ENCODE measurements at regions not wholly inside any gene's neighbourhood (a gene's known extent, or its start where the extent isn't known, plus 50 kb on each side); places are given as distances from the start of the nearest gene placed in this dataset.
"Not testable (repeated sequence)": the region's sequence is repeated elsewhere in the genome, so short reads cannot be mapped to it uniquely, and the experiment has no call there.

GRCh38 chr3:3407707-3408106 is 228.2 kb upstream of the CRBN start:
- DNase-seq: not testable (repeated sequence)

- no peak for DNase-seq
Observed at GRCh38 chr3:3405131-3405530, 225.6 kb upstream of the CRBN start.

DNA sequence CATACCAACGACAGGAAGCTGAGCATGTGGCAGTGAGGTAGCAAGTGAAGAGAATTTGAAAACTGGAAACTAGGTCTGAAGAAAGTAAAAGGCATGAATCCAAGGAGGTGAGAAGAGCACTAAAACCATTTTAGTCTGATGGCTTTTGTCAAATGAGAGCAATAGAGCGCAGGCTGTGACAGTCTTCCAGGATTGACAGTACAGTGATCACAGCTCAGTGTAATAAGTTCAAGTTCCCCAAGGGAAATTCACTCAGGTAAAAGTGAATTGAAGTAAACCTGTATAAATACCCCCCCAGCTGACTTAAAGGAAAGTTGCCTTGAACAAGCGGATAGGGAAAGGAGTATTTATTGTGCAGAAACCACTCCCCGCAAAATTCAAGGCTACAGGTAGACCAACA is 224.2 kb upstream of the CRBN start:
- DNase-seq: no peak

GRCh38 chr3:3392946-3393345 is 213.5 kb upstream of the CRBN start:
- DNase-seq: no peak

GRCh38 chr3:3383461-3383860 is 204.0 kb upstream of the CRBN start:
- DNase-seq: no peak

- DNase-seq: no peak
Observed at GRCh38 chr3:3372210-3372777, 192.8 kb upstream of the CRBN start.

- no peak for DNase-seq
Observed at GRCh38 chr3:3368306-3368705, 188.8 kb upstream of the CRBN start.

- DNase-seq: no peak
Observed at GRCh38 chr3:3366386-3366785, 186.9 kb upstream of the CRBN start.

DNA sequence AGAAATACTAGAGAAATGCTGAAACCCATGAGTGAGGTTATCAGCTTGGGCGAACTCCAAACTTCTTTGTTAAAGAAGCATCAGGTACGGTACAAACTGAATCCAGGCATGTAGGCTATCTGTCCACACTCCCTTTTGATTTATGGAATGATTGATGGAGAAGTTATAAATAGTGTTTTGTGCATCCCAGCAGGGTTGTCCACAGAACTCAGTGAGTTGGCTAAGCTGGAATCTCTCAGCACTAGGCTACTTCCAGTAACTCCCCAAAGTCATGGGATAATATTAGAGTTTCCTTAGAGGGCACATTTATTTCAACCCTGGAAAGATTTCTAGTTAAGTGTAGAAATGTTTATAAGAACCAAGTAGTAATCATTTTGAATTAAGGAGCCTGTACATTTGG is 186.2 kb upstream of the CRBN start:
- no peak for DNase-seq

DNA sequence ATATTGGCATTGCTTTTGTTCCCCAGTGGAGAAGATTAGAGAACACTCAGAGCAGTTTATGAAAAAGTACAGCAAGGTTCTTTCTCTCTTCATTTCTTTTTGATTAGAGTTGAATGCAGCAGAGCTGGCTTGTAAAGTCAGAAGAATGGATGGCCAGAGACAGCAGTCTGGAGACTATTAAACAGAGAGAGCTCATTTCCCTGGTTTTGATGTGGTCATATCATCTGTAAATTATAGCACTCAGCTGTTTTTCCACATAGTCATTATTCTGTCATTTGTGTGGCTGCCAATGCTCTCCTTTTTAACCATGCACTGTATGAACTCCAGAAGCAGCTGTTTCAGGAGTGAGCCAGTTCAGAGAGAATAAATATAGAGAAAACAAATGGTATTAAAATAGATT is 177.4 kb upstream of the CRBN start:
- no peak for DNase-seq

DNA sequence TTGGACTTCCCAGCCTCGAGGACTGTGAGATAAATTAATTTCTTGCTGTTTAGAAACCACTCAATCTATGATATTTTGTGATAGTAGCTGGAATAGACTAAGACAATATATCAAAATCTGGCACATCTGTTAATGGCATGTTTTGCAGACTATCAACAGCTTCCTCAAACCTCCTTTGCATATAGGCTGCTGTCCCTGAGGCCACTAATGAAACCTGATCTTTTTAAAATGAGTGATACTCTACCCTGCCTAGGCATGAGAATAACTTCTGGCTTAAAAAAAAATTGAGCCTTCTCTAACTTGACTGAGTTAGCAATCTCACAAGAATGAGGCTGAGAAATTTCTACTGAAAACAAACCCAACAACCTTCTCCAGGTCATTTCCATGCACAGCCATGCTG is 176.0 kb upstream of the CRBN start:
- no peak for DNase-seq

DNA sequence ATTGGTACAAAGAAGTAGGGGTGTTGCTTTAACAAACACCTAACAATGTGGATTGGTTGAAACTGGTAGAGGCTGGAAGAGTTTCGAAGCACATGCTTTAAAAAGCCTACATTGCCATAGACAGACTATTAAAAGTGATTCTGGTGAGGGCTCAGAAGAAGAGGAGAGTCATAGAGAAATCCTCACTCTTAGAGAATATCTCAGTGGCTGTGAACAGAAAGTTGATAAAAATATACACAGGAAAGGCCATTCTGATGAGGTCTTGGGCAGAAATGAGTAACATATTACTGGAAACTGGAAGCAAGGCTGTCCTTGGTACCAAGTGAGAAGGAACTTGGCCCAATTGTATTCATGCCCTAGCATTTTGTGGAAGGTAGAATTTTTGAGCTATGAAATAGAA is 173.7 kb upstream of the CRBN start:
- no peak for DNase-seq

DNA sequence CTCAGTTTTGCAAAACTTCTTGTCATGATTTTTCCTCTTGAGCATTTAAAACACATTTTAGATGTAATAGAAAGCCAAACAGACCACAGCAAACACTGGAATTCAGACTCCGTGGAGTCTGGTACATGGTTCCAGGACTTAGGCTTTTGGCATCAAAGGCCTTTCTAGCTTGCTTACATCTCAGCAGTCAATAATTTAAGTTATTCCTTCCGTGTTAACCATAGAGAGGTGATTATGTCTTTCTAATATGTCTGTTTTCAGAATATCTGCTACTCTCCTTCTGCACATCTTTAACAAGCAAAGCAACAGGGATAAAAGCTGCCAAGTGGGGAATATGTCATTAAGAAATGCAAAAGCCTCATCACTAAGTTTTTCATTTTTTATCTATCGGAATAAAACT is 171.7 kb upstream of the CRBN start:
- no peak for DNase-seq

DNA sequence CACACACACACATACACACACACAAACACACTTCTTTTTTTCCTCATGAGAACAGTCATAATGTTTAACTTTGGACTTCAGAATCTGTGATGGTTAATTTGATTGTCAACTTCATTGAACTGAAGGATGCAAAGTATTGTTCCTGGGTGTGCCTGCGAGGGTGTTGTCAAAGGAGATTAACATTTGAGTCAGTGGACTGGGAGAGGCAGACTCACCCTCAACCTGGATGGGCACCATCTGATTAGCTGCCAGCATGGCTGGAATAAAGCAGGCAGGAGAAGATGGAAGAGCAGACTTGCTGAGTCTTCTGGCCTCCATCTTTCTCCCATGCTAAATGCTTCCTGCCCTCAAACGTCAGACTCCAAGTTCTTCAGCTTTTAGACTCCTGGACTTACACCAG is 167.6 kb upstream of the CRBN start:
- DNase-seq: not testable (repeated sequence)

GRCh38 chr3:3346556-3346955 is 167.1 kb upstream of the CRBN start:
- no peak for DNase-seq

GRCh38 chr3:3342141-3342540 is 162.7 kb upstream of the CRBN start:
- DNase-seq: no peak

GRCh38 chr3:3340965-3341895 is 161.7 kb upstream of the CRBN start:
- DNase-seq: no peak

DNA sequence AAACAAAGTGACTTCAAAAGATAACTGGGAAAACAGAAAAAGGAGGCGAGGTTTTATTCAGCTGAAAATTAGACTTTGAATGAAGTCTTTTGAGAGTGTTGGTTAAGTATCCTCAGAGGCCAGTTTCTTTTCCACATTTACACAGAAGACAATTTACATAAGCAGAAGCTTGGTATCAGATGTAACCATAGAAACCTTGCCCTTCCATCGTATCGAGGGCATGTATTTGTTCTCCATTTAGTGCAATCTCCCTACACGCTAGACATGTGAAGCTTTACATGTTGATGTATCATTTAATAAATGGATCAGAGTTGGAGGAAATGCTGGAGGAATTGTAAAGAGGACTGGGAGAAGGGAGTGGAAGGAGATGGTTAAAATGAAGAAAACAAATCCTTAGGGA is 161.0 kb upstream of the CRBN start:
- no peak for DNase-seq

GRCh38 chr3:3335903-3336302 is 156.4 kb upstream of the CRBN start:
- no peak for DNase-seq

GRCh38 chr3:3334491-3334890 is 155.0 kb upstream of the CRBN start:
- DNase-seq: no peak

DNA sequence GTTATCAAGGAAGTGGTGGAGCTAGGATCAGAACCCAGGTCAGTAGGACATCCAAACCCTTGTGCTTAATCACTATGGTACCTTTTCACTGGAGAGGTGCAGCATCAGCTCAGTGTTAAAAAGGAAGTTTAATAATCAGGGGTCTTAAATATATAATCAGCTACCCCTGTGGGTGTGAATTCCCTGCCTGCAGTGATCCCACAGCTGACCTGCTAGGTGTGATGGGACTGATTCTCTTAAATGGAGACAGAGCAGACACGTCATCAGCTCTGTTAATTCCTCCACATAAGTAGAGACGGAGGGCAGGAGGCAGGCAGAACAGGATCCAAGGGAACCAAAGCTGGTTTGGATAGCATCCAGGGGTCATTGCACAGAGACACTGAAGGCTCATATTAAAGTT is 154.1 kb upstream of the CRBN start:
- no peak for DNase-seq

DNA sequence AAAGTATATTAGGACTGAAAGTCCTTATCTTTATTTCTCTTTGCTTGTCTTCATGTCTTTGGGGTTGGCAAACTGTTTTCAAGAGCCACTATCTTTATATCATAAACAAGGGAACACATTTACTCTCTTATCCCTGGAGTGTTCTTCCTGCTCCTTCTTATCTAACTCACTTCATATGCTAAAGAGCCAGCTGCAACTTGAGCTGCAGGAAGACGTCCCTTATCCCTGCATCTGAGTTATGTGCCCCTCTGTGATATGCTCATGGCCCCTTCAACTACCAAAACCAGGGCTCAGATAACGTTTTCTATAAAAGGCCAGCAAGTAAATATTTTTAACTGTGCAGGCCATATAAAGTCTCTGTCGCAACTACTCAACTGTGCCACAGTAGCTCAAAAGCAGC is 137.0 kb upstream of the CRBN start:
- peak; percentile 49 for DNase-seq

GRCh38 chr3:3315846-3316245 is 136.4 kb upstream of the CRBN start:
- DNase-seq: no peak

DNA sequence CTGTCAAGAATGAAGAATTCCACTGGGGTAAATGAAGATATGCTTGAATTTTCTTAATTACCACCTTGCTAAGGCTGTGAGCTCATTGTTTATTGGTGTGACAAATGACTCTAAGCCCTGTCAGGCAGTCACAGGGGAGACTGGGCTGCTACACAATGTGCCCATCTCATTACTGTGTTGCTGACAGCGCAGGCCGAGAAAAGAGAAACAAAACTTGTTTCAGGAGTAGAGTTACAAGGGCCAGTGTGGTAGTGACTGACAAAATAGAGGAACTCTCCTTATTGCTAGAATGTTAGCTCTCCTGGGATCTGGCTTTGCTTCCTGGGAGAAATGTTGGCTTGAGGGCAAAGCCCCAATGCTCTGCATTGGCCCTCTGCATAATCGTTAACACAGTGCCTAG is 130.4 kb upstream of the CRBN start:
- DNase-seq: no peak

DNA sequence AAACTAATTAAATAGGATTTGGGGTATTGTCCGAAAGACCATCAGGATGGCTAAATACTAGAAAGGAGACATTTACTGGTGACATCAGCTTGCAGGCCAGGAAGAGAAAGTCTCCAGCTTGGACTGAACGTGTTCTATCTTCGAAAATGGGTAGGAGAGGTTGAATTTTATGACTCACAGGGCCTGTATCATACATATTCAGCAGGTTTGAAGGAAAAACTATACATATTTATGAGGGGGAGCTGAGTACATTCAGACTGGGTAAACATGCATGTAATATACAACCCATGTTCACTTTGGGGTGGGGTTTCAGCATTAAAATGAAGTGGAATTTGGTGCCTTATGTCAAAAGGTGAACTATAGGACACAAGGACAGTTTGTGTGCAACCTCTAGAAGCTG is 129.3 kb upstream of the CRBN start:
- no peak for DNase-seq

Measured in hematopoietic multipotent progenitor cell treated with erythropoietin and hydrocortisone succinate and interleukin-3 and kit ligand, for 6 days (in vitro differentiated cells).